GM12864 (cell line): ENCODE measurements at regions not wholly inside any gene's neighbourhood (a gene's known extent, or its start where the extent isn't known, plus 50 kb on each side); places are given as distances from the start of the nearest gene placed in this dataset.

Experiments
- DNase-seq: peaks from one replicate; pipeline ENCODE4 v3.0.0-alpha.2; 2011; ENCODE audit warnings: low read depth
- H3K4me3 ChIP-seq: 2 replicates; pipeline ENCODE4 v1.5.1; 2011; ENCODE audit warnings: mild to moderate bottlenecking, low read depth, low read length, control low read depth
- CTCF ChIP-seq: IDR thresholded peaks from 2 replicates; pipeline ENCODE4 v1.5.1; 2011; ENCODE audit warnings: low read depth, mild to moderate bottlenecking, moderate library complexity, low read length, control low read depth, inconsistent platforms; ENCODE audit errors: missing control alignments

GRCh38 chr20:17068084-17068711 is 158.6 kb upstream of the PCSK2 start:
- TF ChIP-seq CTCF = no peak
- no peak for DNase-seq
- no peak overlapping the region for H3K4me3 ChIP-seq

GRCh38 chr20:17077030-17077429 is 149.8 kb upstream of the PCSK2 start:
- no peak overlapping the region for H3K4me3 ChIP-seq
- TF ChIP-seq CTCF = no peak
- DNase-seq = no peak

- TF ChIP-seq CTCF = no peak
These were observed 143.1 kb upstream of the PCSK2 start for GRCh38 chr20:17083738-17084137.

DNA sequence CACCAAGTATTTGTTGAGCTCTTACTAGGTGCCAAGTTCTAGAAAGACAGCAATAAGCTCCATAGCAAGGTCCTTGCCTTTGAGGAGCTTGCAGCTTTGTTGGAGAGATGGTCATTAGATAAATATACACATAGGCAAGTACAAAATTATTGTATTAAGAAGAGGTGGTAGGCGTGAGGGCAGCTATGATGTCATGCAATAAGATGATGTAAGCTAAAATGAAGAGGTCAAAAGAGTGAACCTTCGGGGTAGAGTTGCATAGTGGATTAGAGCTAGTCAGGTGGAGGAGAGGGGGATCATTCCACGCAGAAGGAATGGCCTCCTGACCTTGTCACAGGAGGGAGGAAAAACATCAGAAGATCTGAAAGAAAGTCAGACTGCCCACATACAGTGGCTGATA is 141.9 kb upstream of the PCSK2 start:
- TF ChIP-seq CTCF = no peak
- no peak for DNase-seq
- no peak overlapping the region for H3K4me3 ChIP-seq

More at GRCh38 chr20:17083738-17084137, 143.1 kb upstream of the PCSK2 start:
- no peak for DNase-seq
- H3K4me3 ChIP-seq = no peak overlapping the region

DNA sequence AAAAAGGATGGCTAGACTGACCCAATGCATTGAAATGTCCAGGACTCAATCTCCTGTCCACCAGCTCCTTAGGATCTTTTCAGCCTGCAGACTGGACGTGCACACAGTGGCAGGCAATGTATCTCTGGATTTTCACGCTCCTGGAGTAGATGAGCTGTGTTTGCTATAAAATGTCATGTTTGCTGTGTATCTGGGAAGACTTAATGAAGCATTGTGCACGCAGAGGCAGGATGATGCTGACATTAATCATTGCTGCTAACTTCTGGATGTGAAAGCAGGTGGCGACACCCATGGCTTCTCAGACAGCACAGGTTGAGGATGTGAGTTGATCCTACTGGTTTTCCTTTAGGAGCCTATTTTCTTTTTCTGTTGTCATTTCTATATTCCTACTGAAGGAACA is 133.1 kb upstream of the PCSK2 start:
- TF ChIP-seq CTCF = no peak
- H3K4me3 ChIP-seq = no peak overlapping the region

GRCh38 chr20:17097603-17098002 is 129.2 kb upstream of the PCSK2 start:
- H3K4me3 ChIP-seq = no peak overlapping the region
- no peak for TF ChIP-seq CTCF
- DNase-seq = no peak

More for the DNA sequence above, 133.1 kb upstream of the PCSK2 start:
- DNase-seq = no peak

GRCh38 chr20:17100506-17100905 is 126.3 kb upstream of the PCSK2 start:
- no peak for TF ChIP-seq CTCF
- no peak for DNase-seq
- H3K4me3 ChIP-seq = no peak overlapping the region
